ENCODE measurements at regions not wholly inside any gene's neighbourhood (a gene's known extent, or its start where the extent isn't known, plus 50 kb on each side); places are given as distances from the start of the nearest gene placed in this dataset.

- Mint-ChIP-seq H3K4me3 (no peak overlapping the region), H3K36me3 (no peaks in the 10 kb centered on the region), H3K27me3 (no peaks in the 10 kb centered on the region), H3K9me3 (no peaks in the 10 kb centered on the region), H3K4me1 (no peaks in the 10 kb centered on the region), H3K27ac (no peak overlapping the region)
- Histone ChIP-seq H3K27me3 (ENCODE audit: control insufficient read depth in 2 of 2, insufficient read depth in 2 of 2, low read length in 2 of 2) (no peaks in the 10 kb centered on the region), H3K27ac (ENCODE audit: low read depth, low read length) (no peak overlapping the region), H3K4me1 (ENCODE audit: control insufficient read depth in 2 of 2, insufficient read depth in 2 of 2, low read length in 2 of 2) (no peaks in the 10 kb centered on the region), H3K36me3 (ENCODE audit: control insufficient read depth in 2 of 3, insufficient read depth in 3 of 3, low read length in 3 of 3) (no peaks in the 10 kb centered on the region), H3K9me3 (ENCODE audit: control insufficient read depth in 2 of 3, low read length in 3 of 3) (no peaks in the 10 kb centered on the region), H3K4me3 (ENCODE audit: low read length) (no peak overlapping the region)
- intact Hi-C loops (cut with micrococcal nuclease) = no loop called here
- no peak for DNase-seq
- POLR2A ChIA-PET = no interaction called here
- CTCF ChIA-PET = no interaction called here
- ATAC-seq = no peak
Observed at GRCh38 chr6:95091823-95092436, 485.4 kb upstream of the MANEA start.

- DNase-seq (no peak), ATAC-seq (no peak)
- intact Hi-C loops (cut with micrococcal nuclease) = no loop called here
- H3K27me3 Mint-ChIP-seq = no peaks in the 10 kb centered on the region
- no peaks in the 10 kb centered on the region for H3K36me3 Mint-ChIP-seq
- Histone ChIP-seq H3K4me3 (ENCODE audit: low read length) (no peak overlapping the region), H3K27ac (ENCODE audit: low read depth, low read length) (no peak overlapping the region), H3K4me1 (ENCODE audit: control insufficient read depth in 2 of 2, insufficient read depth in 2 of 2, low read length in 2 of 2) (no peaks in the 10 kb centered on the region), H3K9me3 (ENCODE audit: control insufficient read depth in 2 of 3, low read length in 3 of 3) (no peaks in the 10 kb centered on the region), H3K27me3 (ENCODE audit: control insufficient read depth in 2 of 2, insufficient read depth in 2 of 2, low read length in 2 of 2) (no peaks in the 10 kb centered on the region), H3K36me3 (ENCODE audit: control insufficient read depth in 2 of 3, insufficient read depth in 3 of 3, low read length in 3 of 3) (no peaks in the 10 kb centered on the region)
- H3K4me1 Mint-ChIP-seq = no peaks in the 10 kb centered on the region
- no peaks in the 10 kb centered on the region for H3K9me3 Mint-ChIP-seq
- CTCF ChIA-PET = no interaction called here
- POLR2A ChIA-PET = no interaction called here
- no peak overlapping the region for H3K4me3 Mint-ChIP-seq
- no peak overlapping the region for H3K27ac Mint-ChIP-seq
Observed at GRCh38 chr6:95093154-95093553, 484.2 kb upstream of the MANEA start.

GRCh38 chr6:95094751-95095663, 482.3 kb upstream of the MANEA start:
- no peak for ATAC-seq
- ChIA-PET CTCF (no interaction called here), POLR2A (no interaction called here)
- Histone ChIP-seq H3K27me3 (ENCODE audit: control insufficient read depth in 2 of 2, insufficient read depth in 2 of 2, low read length in 2 of 2) (no peaks in the 10 kb centered on the region), H3K4me3 (ENCODE audit: low read length) (no peak overlapping the region), H3K9me3 (ENCODE audit: control insufficient read depth in 2 of 3, low read length in 3 of 3) (no peaks in the 10 kb centered on the region), H3K27ac (ENCODE audit: low read depth, low read length) (no peak overlapping the region), H3K4me1 (ENCODE audit: control insufficient read depth in 2 of 2, insufficient read depth in 2 of 2, low read length in 2 of 2) (no peaks in the 10 kb centered on the region), H3K36me3 (ENCODE audit: control insufficient read depth in 2 of 3, insufficient read depth in 3 of 3, low read length in 3 of 3) (no peaks in the 10 kb centered on the region)
- Mint-ChIP-seq H3K27ac (no peak overlapping the region), H3K4me1 (no peaks in the 10 kb centered on the region), H3K36me3 (no peaks in the 10 kb centered on the region), H3K27me3 (no peaks in the 10 kb centered on the region), H3K4me3 (no peak overlapping the region), H3K9me3 (peaks cover 0 to 1% (median 0%) of the 10 kb centered on the region in 11 donors)
- no peak for DNase-seq
- intact Hi-C loops (cut with micrococcal nuclease) = no loop called here

- no peak overlapping the region for H3K4me3 ChIP-seq (ENCODE audit: low read length)
- H3K9me3 ChIP-seq (ENCODE audit: control insufficient read depth in 2 of 3, low read length in 3 of 3) = no peaks in the 10 kb centered on the region
- H3K27me3 ChIP-seq (ENCODE audit: control insufficient read depth in 2 of 2, insufficient read depth in 2 of 2, low read length in 2 of 2) = no peaks in the 10 kb centered on the region
- DNase-seq (no peak), ATAC-seq (no peak)
- H3K4me1 Mint-ChIP-seq = no peaks in the 10 kb centered on the region
- ChIA-PET POLR2A (no interaction called here), CTCF (no interaction called here)
- no peak overlapping the region for H3K4me3 Mint-ChIP-seq
- no peaks in the 10 kb centered on the region for H3K36me3 Mint-ChIP-seq
- H3K36me3 ChIP-seq (ENCODE audit: control insufficient read depth in 2 of 3, insufficient read depth in 3 of 3, low read length in 3 of 3) = no peaks in the 10 kb centered on the region
- no peaks in the 10 kb centered on the region for H3K4me1 ChIP-seq (ENCODE audit: control insufficient read depth in 2 of 2, insufficient read depth in 2 of 2, low read length in 2 of 2)
- H3K9me3 Mint-ChIP-seq = peaks cover 0 to 1% (median 0%) of the 10 kb centered on the region in 11 donors
- H3K27ac Mint-ChIP-seq = no peak overlapping the region
- no peak overlapping the region for H3K27ac ChIP-seq (ENCODE audit: low read depth, low read length)
- intact Hi-C loops (cut with micrococcal nuclease) = no loop called here
- H3K27me3 Mint-ChIP-seq = no peaks in the 10 kb centered on the region
Observed at GRCh38 chr6:95095855-95096254, 481.5 kb upstream of the MANEA start.

- no peaks in the 10 kb centered on the region for H3K4me1 Mint-ChIP-seq
- ChIA-PET POLR2A (no interaction called here), CTCF (no interaction called here)
- H3K9me3 Mint-ChIP-seq = peaks cover 0 to 1% (median 0%) of the 10 kb centered on the region in 11 donors
- Histone ChIP-seq H3K4me3 (ENCODE audit: low read length) (no peak overlapping the region), H3K27me3 (ENCODE audit: control insufficient read depth in 2 of 2, insufficient read depth in 2 of 2, low read length in 2 of 2) (no peaks in the 10 kb centered on the region), H3K36me3 (ENCODE audit: control insufficient read depth in 2 of 3, insufficient read depth in 3 of 3, low read length in 3 of 3) (no peaks in the 10 kb centered on the region), H3K4me1 (ENCODE audit: control insufficient read depth in 2 of 2, insufficient read depth in 2 of 2, low read length in 2 of 2) (no peaks in the 10 kb centered on the region), H3K27ac (ENCODE audit: low read depth, low read length) (no peak overlapping the region), H3K9me3 (ENCODE audit: control insufficient read depth in 2 of 3, low read length in 3 of 3) (no peaks in the 10 kb centered on the region)
- DNase-seq (no peak), ATAC-seq (no peak)
- H3K27ac Mint-ChIP-seq = no peak overlapping the region
- intact Hi-C loops (cut with micrococcal nuclease) = no loop called here
- H3K36me3 Mint-ChIP-seq = no peaks in the 10 kb centered on the region
- H3K27me3 Mint-ChIP-seq = no peaks in the 10 kb centered on the region
- no peak overlapping the region for H3K4me3 Mint-ChIP-seq
Observed at GRCh38 chr6:95099410-95099809, 477.9 kb upstream of the MANEA start.

GRCh38 chr6:95109212-95109611, 468.1 kb upstream of the MANEA start:
- Mint-ChIP-seq H3K4me1 (no peaks in the 10 kb centered on the region), H3K27ac (no peak overlapping the region), H3K4me3 (no peak overlapping the region), H3K9me3 (peaks cover 0 to 1% (median 0%) of the 10 kb centered on the region in 11 donors), H3K36me3 (no peaks in the 10 kb centered on the region), H3K27me3 (no peaks in the 10 kb centered on the region)
- CTCF ChIA-PET = no interaction called here
- H3K4me3 ChIP-seq (ENCODE audit: low read length) = no peak overlapping the region
- H3K27me3 ChIP-seq (ENCODE audit: control insufficient read depth in 2 of 2, insufficient read depth in 2 of 2, low read length in 2 of 2) = no peaks in the 10 kb centered on the region
- POLR2A ChIA-PET = no interaction called here
- H3K9me3 ChIP-seq (ENCODE audit: control insufficient read depth in 2 of 3, low read length in 3 of 3) = no peaks in the 10 kb centered on the region
- no peaks in the 10 kb centered on the region for H3K36me3 ChIP-seq (ENCODE audit: control insufficient read depth in 2 of 3, insufficient read depth in 3 of 3, low read length in 3 of 3)
- DNase-seq = no peak
- H3K4me1 ChIP-seq (ENCODE audit: control insufficient read depth in 2 of 2, insufficient read depth in 2 of 2, low read length in 2 of 2) = no peaks in the 10 kb centered on the region
- no peak overlapping the region for H3K27ac ChIP-seq (ENCODE audit: low read depth, low read length)
- intact Hi-C loops (cut with micrococcal nuclease) = no loop called here
- no peak for ATAC-seq

- Mint-ChIP-seq H3K36me3 (no peaks in the 10 kb centered on the region), H3K4me3 (no peak overlapping the region), H3K9me3 (peaks cover 0 to 1% (median 0%) of the 10 kb centered on the region in 11 donors), H3K27me3 (no peaks in the 10 kb centered on the region), H3K4me1 (no peaks in the 10 kb centered on the region), H3K27ac (no peak overlapping the region)
- Histone ChIP-seq H3K9me3 (ENCODE audit: control insufficient read depth in 2 of 3, low read length in 3 of 3) (no peaks in the 10 kb centered on the region), H3K4me1 (ENCODE audit: control insufficient read depth in 2 of 2, insufficient read depth in 2 of 2, low read length in 2 of 2) (no peaks in the 10 kb centered on the region), H3K27me3 (ENCODE audit: control insufficient read depth in 2 of 2, insufficient read depth in 2 of 2, low read length in 2 of 2) (no peaks in the 10 kb centered on the region), H3K36me3 (ENCODE audit: control insufficient read depth in 2 of 3, insufficient read depth in 3 of 3, low read length in 3 of 3) (no peaks in the 10 kb centered on the region), H3K27ac (ENCODE audit: low read depth, low read length) (no peak overlapping the region), H3K4me3 (ENCODE audit: low read length) (no peak overlapping the region)
- intact Hi-C loops (cut with micrococcal nuclease) = no loop called here
- no peak for ATAC-seq
- ChIA-PET CTCF (no interaction called here), POLR2A (no interaction called here)
- no peak for DNase-seq
Observed at GRCh38 chr6:95110767-95111166, 466.6 kb upstream of the MANEA start.

All from naive thymus-derived CD4-positive, alpha-beta T cell (primary cell).